ENCODE measurements at regions not wholly inside any gene's neighbourhood (a gene's known extent, or its start where the extent isn't known, plus 50 kb on each side); places are given as distances from the start of the nearest gene placed in this dataset.
A peak's percentile ranks its signal among the peaks of the same experiment; 100 is the strongest.

- no peak for DNase-seq (ENCODE audit: low spot score)
Observed at GRCh38 chr7:31284106-31284505, 56.4 kb downstream of the NEUROD6 start.

DNA sequence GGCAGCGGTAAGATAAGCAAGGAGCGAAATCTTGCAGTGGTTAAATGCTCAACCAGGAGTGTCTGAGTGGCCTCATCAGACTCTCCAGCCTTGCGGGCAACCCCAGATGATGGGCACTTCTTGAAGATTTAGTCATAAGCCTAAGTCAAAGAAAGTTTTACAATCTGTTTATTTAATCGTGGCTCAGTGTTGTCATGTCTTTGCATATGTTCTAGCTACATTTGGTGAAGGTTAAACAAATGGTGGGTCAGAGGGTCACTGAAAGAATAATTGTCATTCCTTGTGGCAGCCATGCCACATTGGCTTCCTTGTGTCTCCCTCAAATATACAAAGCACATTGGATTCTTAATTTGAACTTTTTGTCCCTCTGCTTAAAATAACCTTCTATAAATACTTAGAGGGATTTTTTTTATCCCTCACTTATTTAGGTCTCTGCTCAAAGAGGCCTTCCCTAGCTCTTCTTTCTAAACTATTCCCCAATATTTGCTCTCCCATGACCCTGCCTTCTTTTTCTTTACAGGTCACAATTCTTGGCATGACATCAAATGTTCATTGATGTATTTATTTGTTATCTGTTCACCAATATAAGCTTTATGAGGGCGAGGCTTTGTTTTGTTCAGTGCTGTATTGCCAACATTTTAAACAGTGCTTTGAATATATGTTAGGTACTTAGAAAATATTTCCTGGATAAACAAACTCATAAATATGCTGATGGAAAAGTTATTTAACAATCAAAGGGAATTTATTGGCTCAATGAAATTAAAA lies 68.7 kb downstream of the NEUROD6 start:
- no peak for DNase-seq (ENCODE audit: low spot score)

- no peak for DNase-seq (ENCODE audit: low spot score)
Observed at GRCh38 chr7:31267486-31267885, 73.0 kb downstream of the NEUROD6 start.

GRCh38 chr7:31263338-31263737 lies 77.2 kb downstream of the NEUROD6 start:
- no peak for DNase-seq (ENCODE audit: low spot score)

GRCh38 chr7:31261341-31261740 lies 79.2 kb downstream of the NEUROD6 start:
- no peak for DNase-seq (ENCODE audit: low spot score)

DNA sequence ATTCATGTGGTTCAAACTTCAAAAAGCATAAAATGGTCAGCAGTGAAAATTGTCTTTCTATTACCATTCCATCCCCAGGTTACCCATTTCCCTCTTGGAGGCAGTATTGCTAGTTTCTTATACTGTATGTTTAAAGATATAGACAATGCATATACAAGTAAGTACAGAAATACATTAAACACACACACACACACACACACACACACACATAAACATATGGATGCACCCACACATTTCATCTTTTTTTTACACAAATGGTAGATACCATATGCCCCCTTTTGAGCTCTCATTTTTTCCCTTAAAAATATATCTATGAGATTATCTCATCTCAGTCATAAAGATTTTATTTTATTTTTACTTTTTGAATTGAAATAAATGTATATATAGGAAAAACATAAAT lies 79.7 kb downstream of the NEUROD6 start:
- no peak for DNase-seq (ENCODE audit: low spot score)

DNA sequence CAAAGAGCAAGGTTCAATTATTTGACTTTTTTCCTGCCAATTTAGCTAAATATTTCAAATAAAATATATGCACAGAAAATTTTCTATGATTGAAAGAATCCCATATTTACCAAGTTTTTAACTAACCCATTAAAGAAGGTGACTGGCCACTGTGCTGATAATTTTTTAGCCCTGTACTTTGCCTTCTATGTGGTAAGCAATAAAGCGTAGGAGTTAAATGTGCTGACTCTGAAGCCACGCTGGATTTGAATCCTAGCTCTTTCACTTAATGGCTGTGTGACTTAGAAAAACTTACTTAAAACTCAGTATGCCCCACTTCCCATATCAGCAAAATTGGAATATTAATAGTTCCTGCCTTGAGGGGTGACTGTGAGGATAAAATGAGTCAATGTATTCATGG lies 82.1 kb downstream of the NEUROD6 start:
- no peak for DNase-seq (ENCODE audit: low spot score)

GRCh38 chr7:31256506-31256905 lies 84.0 kb downstream of the NEUROD6 start:
- no peak for DNase-seq (ENCODE audit: low spot score)

DNA sequence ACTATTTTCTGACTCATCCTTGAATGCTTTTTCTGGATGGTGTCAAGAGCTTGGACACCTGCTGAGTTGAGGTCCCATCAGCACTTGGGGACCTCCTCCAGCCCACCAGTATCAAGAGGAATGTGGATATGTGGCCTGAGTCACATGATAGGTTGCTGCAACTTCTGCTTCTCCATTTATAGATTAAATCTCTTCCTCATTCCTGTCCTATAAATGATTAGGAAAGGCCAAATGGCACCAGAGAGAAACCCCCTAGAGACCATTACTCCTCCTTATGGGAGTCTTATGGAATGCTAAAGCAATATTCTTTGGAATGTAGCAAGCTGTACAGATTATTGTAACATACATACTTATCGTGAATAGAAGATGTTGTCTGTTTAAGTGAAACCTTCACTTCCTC lies 85.6 kb downstream of the NEUROD6 start:
- peak; percentile 13 for DNase-seq (ENCODE audit: low spot score)

DNA sequence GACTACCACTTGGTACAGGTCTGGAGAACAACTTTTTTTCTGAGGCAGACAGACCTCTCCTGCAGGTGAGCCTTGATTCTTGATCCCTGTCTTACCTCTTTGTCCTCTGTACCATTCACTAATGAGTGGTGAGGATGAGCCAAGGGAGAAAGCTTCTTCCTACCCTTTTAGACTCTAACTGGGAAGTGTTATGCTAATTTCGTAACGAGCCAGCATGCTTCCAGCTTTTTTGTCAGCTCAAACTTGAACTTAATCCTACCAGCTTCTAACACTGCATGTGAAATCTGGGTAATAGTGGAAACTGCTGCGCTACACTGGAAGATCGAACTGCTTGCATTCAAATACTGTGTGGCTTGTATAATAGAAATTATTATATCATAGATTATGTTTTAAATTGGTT lies 87.0 kb downstream of the NEUROD6 start:
- DNase-seq (ENCODE audit: low spot score), result no peak

- DNase-seq (ENCODE audit: low spot score), result no peak
Observed at GRCh38 chr7:31251441-31251840, 89.1 kb downstream of the NEUROD6 start.

DNA sequence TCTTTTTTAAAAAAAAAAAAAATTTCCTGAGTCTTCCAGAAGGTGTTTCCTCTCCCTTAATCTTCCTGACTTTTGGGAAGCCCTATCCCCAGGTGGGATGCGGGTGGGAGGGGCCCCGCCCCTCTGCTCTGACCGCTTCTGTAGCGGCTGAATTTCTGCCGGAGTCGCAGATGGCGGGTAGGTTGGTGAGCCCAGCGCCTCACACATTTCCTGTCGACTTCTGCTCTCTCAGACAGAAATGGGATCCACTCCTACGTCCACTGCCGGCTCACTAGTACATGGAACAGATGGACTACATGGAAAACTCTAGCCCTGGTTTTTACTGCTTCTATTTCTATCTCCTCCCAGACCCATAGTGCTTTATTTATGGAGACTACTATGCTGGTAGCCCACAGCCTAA lies 90.9 kb downstream of the NEUROD6 start:
- DNase-seq (ENCODE audit: low spot score), result no peak

DNA sequence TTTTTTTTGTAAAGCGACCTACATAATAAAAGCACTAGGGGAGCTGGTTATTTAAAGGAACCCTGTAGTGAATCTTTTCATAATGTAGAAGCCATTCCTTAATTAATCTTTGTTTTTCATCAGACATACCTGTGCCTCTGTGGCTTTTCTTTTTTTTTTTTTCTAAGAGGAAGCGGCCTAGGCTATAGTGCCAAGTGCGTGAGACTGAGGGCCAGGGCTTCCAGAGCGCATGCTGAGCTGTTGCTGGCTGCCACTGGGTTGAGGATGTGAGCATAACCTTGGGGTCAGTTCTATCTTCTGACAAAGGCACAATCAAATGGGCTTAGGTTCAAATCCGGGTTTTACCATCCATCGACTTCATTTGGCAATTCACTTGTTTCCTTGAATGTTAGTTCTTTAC lies 103.7 kb downstream of the NEUROD6 start:
- no peak for DNase-seq (ENCODE audit: low spot score)

GRCh38 chr7:31234836-31235605 lies 105.5 kb downstream of the NEUROD6 start:
- DNase-seq (ENCODE audit: low spot score), result no peak

- DNase-seq (ENCODE audit: low spot score), result no peak
Observed at GRCh38 chr7:31228957-31229356, 111.6 kb downstream of the NEUROD6 start.

DNA sequence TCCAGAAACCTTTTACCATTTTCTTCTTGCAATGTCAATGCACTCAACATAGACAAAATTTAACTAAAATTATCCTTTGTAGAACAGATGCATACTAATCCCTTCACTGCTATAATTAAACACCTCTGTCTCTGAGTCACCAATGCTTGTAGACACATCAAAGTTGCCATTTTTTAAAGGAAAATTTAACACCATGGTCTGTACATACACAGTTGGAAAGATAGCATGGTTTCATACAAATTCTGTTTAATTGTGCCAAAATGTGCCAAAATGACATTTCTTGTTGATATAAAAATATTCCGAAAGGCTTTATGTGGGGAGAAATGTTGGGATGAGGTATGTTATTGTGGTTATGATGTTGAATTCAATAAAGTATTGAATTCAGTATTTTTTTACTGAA lies 125.8 kb downstream of the NEUROD6 start:
- DNase-seq (ENCODE audit: low spot score), result no peak

- no peak for DNase-seq (ENCODE audit: low spot score)
Observed at GRCh38 chr7:31211281-31211680, 129.2 kb downstream of the NEUROD6 start.

DNA sequence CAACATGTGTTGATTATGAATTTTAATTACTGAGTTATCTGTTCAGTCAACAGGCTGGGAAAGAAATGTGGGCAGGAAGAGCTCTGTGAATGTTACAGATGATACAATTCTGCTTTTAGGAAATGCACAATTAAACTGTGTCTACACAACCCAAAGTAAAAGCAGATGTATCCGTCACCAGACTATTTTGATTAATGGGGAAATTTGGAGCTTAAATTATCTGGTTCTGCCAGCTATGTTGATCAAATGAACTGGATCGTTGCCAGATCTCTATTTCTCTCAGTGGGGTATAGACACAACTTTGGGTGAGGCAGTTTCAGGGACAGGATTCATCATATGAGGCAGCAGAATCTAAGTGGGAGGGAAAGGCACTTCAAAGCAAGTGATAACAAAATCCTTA lies 136.5 kb downstream of the NEUROD6 start:
- no peak for DNase-seq (ENCODE audit: low spot score)

- DNase-seq (ENCODE audit: low spot score), result no peak
Observed at GRCh38 chr7:31203551-31203950, 137.0 kb downstream of the NEUROD6 start.

- no peak for DNase-seq (ENCODE audit: low spot score)
Observed at GRCh38 chr7:31202801-31203200, 137.7 kb downstream of the NEUROD6 start.

DNA sequence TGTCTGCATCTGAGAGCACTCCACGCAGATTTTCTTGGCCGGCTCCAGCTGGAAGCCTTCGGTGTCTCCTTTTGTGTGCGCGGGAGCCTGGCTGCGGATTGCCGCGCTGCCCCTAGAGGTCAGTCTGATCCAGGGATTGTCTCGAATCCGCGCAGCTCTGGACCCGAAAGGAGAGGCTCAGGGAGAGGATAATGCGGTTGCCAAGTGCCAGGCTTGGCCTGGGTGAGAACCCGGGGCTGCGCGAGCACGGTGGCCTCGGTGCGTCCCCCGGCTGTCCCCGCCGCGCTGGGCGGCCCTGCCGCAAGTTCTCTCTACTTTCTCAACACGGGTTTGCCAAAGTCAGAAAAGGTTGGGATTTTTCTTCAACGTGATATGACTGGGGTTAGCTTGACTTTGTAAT lies 140.9 kb downstream of the ADCYAP1R1 start:
- DNase-seq (ENCODE audit: low spot score), result peak; percentile 68

GRCh38 chr7:31190906-31191305 lies 138.8 kb downstream of the ADCYAP1R1 start:
- DNase-seq (ENCODE audit: low spot score), result no peak

GRCh38 chr7:31186202-31186601 lies 134.1 kb downstream of the ADCYAP1R1 start:
- no peak for DNase-seq (ENCODE audit: low spot score)

DNA sequence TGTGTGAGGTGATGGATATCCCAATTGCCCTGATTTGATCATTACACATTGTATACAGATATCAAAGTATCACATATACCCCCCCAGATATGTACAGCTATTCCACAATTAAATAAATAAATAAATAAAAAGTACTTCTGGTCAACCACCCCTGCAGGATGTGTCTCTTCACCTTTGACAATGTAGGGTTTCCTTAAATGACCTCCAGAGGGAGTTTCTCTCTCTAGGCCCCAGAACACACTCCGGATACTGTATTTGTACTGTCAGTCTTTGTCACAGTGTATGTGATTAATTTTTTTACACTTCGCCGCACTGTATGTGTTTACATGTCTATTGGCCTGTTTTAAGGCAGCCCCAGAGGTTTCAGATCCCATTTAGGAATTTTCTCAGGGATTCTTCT lies 123.6 kb downstream of the ADCYAP1R1 start:
- peak; percentile 2 for DNase-seq (ENCODE audit: low spot score)
